GM21447 (cell line): ENCODE measurements at regions not wholly inside any gene's neighbourhood (a gene's known extent, or its start where the extent isn't known, plus 50 kb on each side); places are given as distances from the start of the nearest gene placed in this dataset.

ENCODE experiments used
- ATAC-seq: cut with Tn5 transposase; IDR thresholded peaks from one replicate; pipeline ENCODE4 v1.9.1; 2021; ENCODE audit not compliant: unreplicated experiment

GRCh38 chr1:163730411-163730821, 408.7 kb downstream of the NUF2 start:
- ATAC-seq: no peak

DNA sequence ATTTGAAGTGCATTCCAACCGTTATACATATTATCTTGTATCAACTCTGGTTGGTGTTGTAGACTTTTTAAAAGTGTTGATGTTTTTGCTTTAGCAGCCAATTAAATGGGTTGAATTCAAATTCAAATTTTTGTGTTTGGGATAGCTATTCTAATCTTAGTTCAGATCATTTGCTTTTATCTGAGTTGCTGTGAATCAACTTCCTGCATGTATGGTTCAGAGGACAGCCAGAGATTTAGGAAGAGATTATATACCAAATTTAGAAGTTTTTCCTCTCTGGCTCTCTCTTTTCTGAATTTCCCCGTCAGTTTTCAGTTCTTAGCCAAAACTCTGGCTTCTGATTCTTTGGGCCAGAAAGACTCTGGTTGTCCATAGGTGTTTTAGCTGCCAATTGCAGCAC, 415.5 kb downstream of the NUF2 start:
- no peak for ATAC-seq

GRCh38 chr1:163744301-163744887, 422.6 kb downstream of the NUF2 start:
- ATAC-seq: no peak

DNA sequence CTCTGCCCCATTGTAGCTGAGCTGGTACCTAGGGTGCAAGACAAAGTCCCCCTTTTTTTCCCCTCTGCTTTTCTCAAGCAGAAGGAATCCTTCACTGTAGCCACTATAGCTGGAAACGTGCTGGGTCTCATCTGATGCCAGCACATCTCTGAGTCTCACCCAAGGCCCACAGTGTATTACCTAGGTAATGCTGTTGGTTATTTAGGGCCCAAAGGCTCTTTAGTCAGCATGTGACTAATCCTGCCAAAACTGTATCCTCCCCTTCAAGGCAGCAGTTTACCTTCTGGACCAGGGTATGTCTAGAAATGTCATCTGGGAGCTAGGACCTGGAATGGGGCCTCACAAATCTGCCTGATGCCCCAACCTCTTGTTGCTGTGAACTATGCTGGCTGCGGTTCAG, 423.4 kb downstream of the NUF2 start:
- no peak for ATAC-seq

- ATAC-seq: no peak
Measured at GRCh38 chr1:163747261-163747660, 425.5 kb downstream of the NUF2 start.

GRCh38 chr1:163747855-163748254, 426.1 kb downstream of the NUF2 start:
- no peak for ATAC-seq

DNA sequence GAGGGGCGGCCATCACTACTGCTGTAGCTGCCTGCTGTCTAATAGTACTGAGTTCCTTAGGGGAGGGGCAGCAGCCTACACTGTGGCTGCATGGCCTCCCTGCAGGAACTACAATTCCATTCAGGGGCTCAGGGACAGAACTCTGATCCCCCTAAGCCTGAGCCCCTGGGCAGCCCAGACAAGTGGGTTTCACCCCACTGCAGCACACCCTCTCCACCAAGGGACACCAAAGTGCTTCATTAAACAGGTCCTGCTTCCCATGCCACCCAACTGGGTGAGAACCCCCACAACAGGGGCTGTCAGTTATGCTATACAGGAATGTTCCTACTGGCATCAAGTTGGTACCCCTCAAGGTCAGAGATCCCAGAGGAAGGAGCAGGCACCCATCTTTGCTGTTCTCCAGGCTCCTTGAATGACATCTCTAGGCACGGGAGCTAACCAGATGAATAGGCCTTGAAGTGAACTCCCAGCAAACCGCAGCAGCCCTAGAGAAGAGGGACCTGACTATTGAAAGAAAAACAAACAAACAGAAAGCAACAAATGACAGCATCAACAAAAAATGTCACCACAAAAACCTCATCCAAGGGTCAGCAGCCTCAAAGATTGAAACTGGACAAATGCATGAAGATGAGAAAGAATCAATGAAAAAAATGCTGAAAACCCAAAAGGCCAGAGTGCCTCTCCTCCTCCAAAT, 437.4 kb downstream of the NUF2 start:
- no peak for ATAC-seq

DNA sequence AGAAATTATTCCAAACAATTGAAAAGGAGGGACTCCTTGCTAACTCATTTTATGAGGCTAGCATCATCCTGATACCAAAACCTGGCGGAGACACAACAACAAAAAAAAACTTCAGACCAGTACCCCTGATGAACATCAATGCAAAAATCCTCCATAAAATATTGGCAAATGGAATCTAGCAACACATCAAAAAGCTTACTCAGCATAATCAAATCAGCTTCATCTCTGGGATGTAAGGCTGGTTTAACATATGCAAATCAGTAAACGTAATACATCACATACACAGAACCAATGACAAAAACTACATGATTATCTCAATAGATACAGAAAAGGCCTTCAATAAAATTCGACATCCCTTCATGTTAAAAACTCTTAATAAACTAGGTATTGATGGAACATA, 440.1 kb downstream of the NUF2 start:
- no peak for ATAC-seq

DNA sequence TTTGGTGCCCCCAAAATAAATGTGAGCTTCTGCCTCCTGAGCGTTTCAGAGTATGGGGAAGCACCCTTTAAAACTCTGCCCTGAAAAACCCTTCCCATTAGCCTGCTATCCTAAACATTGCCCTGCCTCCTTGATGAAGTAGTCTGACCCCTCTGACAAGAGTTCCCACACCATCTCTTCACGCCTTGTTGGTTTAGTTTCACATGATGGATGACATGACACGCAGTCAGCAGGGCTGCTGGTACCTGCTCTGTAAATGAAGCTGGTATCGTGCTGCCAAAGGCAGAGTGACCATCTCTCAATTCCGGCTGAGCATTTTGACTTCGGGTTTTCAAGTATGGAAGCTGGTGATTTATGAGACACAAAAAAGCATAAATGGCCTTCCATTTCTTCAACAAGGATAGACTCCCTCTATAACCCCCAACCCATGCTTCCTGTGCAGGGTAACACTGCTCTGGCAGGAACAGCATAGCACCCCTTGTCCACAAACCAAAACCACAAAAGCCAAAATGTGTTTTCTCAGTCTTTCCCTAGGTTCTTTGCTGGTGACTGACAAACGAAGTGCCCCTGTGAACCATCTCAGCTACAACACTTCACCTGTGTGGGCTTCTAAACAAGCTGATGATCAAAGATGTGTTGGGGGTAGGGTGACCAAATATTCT, 444.6 kb downstream of the NUF2 start:
- ATAC-seq: no peak

GRCh38 chr1:163768576-163768975, 446.8 kb downstream of the NUF2 start:
- no peak for ATAC-seq

- no peak for ATAC-seq
Measured at GRCh38 chr1:163770265-163770664, 448.5 kb downstream of the NUF2 start.

DNA sequence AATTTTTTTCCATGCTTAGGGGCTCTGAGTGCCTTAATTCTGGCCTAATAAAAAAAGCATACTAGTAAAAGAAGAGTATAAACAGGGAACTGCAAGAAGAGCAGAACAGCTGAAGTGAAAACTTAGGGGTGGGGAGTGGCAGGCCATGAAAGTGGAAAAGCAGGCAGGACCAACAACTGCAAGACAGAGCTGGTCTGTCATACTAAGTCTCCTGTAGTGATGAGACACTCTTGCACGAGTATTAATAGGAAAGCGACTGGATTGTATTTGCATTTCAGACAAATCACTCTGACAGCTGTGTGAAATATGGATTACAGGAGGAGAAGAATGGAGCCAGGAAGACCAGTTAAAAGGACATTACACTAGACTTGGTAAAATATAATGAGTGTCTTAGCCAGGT, 449.9 kb downstream of the NUF2 start:
- no peak for ATAC-seq

- ATAC-seq: no peak
Measured at GRCh38 chr1:163772246-163772645, 450.5 kb downstream of the NUF2 start.

GRCh38 chr1:163773396-163773795, 451.6 kb downstream of the NUF2 start:
- no peak for ATAC-seq

GRCh38 chr1:163774401-163774945, 452.7 kb downstream of the NUF2 start:
- no peak for ATAC-seq

- ATAC-seq: no peak
Measured at GRCh38 chr1:163774978-163775620, 453.3 kb downstream of the NUF2 start.

DNA sequence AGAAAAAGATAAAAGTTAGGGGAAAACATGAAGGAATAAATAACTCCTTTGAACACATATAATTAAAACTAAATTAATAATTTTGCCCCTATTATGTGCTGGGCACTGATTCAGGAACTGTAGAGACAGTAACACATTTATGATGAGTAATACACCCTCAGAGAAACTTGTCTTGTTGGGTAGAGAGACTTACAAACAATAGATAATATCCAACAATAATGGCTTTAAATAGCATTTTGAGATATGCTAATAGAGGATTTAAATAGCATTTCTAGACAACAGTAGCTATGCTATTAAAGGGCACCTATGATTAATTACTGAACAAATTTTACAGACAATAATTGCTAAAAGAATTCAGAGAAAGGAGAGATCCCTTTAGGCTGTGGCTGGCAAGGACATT, 455.5 kb downstream of the NUF2 start:
- ATAC-seq: no peak

DNA sequence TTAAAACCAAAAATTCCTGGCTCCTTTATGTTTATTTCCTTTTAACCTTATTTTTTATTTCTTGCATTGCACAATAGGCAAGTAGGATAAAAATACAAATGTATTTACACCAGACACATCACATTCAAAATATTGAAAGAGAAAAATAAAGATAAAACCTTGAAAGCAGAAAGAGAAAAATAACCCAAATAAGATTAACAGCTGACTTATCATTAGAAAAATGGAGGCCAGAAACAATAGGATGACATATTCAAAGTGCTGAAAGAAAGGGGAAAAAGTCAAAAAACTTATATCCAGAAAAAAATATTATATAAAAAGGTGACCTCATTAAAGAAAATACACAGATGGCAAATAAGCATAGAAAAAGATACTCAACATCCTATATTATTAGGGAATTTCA, 459.4 kb downstream of the NUF2 start:
- no peak for ATAC-seq

- ATAC-seq: no peak
Measured at GRCh38 chr1:163785868-163786405, 464.2 kb downstream of the NUF2 start.

DNA sequence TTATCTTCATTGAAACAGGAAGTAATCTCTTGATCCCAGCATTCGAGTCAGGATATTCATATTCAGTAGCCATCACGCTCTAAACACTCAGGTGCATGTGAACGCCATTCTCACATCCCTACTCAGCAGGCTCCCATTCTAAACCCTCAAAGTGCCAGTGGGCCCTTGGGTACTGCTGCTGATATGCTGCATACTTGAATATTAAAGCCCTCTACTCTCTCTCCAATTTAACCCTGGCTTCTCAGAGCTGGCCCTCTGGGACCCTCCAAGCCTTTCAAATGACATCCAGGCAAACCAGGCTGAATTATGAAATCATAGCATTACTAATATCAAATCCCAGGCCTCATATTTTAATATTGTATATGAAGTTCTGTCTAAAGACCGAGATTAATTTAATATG, 468.2 kb downstream of the NUF2 start:
- no peak for ATAC-seq

- ATAC-seq: no peak
Measured at GRCh38 chr1:163794551-163794950, 472.8 kb downstream of the NUF2 start.
